GM18517 (cell line): ENCODE measurements at regions not wholly inside any gene's neighbourhood (a gene's known extent, or its start where the extent isn't known, plus 50 kb on each side); places are given as distances from the start of the nearest gene placed in this dataset.

Source experiments
- ATAC-seq: cut with Tn5 transposase; IDR thresholded peaks from one replicate; pipeline ENCODE4 v1.9.1; 2021; ENCODE audit warnings: mild to moderate bottlenecking, moderate library complexity; ENCODE audit not compliant: unreplicated experiment

- ATAC-seq = no peak
These were observed 231.6 kb upstream of the DYNLRB2 start for GRCh38 chr16:80309178-80309577.

DNA sequence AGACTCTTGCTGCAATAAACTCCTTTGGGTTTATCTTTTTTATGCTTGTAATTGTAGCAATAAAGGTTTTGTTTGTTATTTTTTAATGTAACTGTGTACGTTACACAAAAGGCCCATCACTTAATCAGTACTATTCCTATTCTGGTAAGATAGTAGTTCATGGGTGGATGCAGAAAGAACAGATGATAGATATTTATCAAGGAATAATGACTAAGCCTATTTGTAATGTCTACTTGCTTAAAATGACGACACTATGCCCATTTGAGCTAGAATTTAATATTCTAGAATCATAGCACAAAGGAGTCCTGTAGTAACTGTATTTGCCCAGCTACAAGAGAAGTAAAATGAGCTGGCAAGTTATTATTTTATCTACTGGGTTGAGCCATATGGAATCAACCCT is 235.4 kb upstream of the DYNLRB2 start:
- no peak for ATAC-seq

DNA sequence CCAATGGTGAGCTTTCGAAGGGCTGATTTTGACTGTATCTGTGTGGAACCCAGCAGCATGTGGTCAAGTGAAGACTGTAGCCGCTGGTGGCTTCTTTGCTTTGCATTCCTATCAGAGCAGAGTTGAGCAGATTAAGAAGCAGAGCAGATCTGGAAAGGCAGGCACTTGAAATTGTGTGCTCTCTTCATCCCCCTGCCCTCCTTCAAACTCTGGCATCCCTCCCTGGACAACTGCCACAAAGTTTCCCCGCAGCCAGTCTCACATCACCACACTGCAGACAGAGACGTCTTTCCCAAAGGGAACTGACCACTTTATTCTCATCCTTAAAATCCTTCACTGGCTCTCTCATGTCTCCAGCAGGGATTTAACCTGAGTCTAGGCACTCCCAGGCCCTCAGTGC is 237.1 kb upstream of the DYNLRB2 start:
- ATAC-seq = no peak

DNA sequence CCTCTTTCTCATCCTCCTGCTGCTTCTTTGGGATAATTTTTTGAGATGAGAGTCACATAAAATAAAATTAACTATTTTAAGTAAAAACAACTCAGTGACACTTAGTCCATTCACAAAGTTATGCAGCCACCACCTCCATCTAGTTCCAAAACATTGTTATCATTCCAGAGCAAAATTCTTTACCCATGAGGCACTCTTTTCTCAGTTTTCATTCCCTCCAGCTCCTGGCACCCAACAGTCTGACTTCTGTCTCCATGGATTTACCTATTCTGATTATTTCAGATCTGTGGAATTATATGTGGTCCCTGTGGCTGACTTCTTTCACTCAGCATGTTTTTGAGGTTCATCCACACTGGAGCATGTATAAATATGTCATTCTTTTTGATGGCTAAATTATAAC is 239.9 kb upstream of the DYNLRB2 start:
- no peak for ATAC-seq

DNA sequence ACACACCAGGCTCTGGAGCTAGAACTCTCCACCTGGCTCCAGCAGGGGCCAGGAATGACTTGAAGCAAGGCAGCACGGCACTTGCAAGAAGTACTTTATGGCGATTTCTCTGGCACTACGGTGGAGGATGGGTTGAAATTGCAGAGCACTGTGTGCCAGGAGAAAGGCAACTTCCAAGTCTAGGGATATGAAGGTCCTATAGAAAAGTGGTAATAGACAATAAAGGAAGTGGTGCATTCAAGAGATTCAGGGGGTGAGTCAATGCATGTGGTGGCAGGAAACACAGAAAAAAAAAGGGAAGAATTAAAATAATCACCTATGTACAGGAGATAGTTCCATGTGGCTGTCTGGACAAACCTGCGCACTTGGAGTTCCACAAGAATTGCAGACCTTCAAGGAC is 240.3 kb upstream of the DYNLRB2 start:
- no peak for ATAC-seq

DNA sequence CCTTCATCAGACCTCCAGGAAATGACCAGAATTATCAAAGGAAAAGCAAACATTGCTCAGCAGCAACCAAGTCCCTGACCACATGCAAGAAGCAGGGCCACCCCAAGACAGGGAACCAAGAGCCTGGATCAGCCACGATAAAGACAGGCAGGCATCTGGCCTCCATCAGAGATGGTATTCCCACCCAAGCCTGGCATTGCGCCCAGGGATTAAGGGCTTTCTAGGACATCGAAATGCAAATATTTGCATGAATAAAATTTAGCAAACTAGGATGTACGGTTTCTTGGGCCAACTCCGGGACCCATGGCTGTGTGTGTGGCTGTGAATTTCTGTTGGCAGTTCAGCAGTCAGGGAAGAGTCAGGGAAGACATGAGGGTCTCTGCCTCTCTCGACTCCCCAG is 241.4 kb upstream of the DYNLRB2 start:
- ATAC-seq = no peak

DNA sequence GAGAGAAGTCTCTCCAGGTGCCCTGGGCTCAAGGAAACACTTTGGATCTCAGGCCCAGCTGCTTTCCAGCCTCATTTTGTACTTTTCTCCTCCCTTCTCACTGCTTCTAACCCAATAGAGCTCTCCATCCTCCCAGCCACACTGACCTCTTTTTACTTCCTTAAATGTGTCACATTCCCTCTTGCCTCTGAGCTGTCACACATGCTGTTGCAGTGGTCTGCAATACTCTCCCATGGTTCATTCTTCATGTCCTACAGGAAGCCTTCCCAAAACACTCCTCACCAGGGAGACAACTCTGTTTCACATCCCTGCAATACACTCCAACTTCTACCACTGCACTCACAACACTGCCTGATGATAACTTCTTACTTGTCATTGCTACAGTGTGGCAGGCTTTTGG is 242.1 kb upstream of the DYNLRB2 start:
- no peak for ATAC-seq

GRCh38 chr16:80296034-80296433 is 244.8 kb upstream of the DYNLRB2 start:
- no peak for ATAC-seq

DNA sequence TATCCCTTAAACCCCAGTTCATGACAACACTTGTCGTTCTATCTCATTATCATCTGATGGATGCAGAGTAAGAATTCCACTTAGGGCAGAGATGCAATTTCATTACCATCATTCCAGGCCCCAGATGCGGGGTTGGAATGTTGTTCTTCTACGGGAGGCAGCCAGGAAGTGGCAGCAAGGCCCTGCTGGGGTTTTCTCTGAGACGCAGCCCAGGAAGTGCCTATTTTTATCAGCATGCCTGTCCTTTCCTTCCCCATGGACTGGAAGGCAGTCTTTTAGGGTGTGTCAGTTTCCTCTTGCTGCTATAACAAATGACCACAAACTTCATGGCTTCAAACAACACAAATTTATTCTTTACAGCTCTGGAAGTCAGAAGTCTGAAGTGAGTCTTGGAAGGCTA is 246.6 kb upstream of the DYNLRB2 start:
- no peak for ATAC-seq

GRCh38 chr16:80288616-80289015 is 252.2 kb upstream of the DYNLRB2 start:
- no peak for ATAC-seq

DNA sequence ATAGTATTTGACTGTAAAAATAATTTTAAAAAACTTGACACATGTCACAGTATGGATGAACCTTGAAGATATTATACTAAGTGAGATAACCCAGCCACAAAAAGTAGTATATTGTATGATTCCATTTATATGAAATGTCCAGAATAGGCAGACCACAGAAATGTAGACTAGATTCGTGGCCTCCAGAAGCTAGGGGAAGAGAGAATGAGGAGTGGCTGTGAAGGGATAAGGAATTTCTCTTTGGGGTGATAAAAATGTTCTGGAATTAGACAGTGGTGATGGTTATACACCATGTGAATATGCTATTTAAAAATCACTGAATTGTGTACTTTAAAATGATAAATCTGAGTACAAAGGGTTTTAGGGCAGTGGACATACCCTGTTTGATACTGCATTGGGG is 253.1 kb upstream of the DYNLRB2 start:
- ATAC-seq = no peak

- no peak for ATAC-seq
These were observed 255.7 kb upstream of the DYNLRB2 start for GRCh38 chr16:80285104-80285503.

DNA sequence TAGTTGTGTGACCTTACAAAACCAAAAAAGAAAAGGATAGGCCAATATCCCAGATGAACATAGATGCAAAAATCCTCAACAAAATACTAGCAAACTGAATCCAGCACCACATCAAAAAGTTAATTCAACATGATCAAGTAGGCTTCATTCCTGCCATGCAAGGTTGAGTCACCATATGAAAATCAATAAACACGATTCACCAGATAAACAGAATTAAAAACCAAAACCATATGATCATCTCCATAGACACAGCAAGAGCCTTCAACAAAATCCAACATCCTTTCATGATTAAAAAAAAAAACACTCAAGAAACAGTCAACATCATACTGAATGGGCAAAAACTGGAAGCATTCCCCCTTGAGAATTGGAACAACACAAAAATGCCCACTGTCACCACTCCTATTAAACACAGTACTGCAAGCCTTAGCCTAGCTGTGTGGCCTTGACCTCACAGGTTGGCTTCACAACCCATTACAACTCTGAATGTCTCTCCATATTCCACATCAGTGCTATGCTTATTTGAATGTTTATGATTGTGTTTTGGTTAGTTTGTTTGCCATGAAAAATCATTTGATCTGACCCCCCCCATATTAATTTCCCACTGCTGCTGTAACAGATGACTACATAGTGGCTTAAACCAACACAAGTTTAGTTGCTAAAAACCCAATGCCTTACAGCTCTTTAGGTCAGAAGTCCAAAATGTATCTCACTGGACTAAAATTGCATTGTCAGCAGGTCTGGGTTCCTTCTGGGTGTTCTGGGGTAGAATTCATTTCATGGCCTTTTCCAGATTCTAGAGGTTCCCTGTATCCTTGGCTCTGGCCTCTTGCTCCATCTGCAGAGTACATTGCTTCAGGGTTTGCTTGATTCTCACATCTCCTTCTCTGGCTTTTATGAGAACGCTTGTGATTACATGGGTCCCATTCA is 257.1 kb upstream of the DYNLRB2 start:
- no peak for ATAC-seq

DNA sequence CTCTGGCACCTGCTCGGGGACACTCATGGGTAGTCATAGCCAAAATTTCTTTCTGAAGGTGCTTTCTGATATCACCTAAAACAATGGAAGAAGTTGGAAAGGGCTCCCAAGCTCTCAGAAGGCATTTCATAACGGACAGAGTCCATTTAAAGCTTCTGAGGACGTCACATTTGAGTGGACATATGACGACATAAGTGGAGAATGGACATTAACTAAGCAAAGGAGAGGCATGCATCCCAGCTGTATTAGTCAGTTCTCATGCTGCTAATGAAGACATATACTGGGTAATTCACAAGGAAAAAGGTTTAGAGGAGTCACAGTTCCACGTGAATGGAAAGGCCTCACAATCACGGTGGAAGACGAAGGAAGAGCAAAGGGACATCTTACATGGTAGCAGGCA is 260.2 kb upstream of the DYNLRB2 start:
- no peak for ATAC-seq

- no peak for ATAC-seq
These were observed 261.1 kb upstream of the DYNLRB2 start for GRCh38 chr16:80279656-80280055.

GRCh38 chr16:80277182-80277581 is 263.6 kb upstream of the DYNLRB2 start:
- no peak for ATAC-seq

GRCh38 chr16:80274576-80275191 is 266.1 kb upstream of the DYNLRB2 start:
- ATAC-seq = no peak

- ATAC-seq = no peak
These were observed 266.9 kb upstream of the DYNLRB2 start for GRCh38 chr16:80273635-80274538.

GRCh38 chr16:80265624-80266306 is 275.0 kb upstream of the DYNLRB2 start:
- no peak for ATAC-seq

DNA sequence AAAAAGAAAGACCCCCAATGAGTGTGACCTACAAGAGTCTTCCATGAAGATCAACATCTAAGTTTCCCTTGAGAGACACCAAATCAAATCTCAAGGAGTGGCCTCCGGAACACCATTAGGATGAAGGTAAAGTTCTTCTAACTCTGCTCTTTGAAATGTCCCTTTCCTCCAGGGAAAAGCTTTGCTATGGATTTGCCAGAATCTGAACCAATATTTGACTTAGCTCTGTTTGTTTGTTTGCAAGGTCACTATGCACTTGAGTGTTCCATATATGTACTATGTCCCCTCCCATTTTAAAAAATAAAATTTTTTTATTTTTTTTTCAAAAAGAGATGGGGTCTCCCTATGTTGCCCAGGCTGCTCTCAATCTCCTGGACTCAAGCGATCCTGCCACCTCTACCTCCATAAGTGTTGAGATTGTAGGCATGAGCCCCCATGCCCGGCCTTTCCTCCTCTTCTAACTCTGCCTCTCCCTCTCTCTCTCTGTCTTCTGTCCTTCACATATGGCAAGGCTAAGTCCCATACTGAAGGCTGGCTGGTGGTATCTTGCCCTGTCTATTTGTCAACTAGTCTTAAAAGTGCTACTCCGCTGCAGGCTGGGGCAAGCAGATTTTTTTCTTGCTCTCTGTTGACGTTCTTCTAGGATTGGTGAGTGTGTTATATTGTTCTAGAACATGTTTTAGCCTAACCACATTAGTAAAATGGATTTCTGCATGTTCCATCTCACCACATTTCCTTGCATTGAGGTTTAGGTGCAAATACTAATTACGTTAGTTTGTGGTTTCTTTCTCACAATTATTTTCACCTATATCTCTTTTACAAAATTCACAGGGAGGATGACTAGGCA is 276.7 kb upstream of the DYNLRB2 start:
- ATAC-seq = no peak
